ENCODE measurements at regions not wholly inside any gene's neighbourhood (a gene's known extent, or its start where the extent isn't known, plus 50 kb on each side); places are given as distances from the start of the nearest gene placed in this dataset.

- H3K9me2 ChIP-seq (ENCODE audit: low read depth, low read length) = no peaks in the 10 kb centered on the region
- no peaks in the 10 kb centered on the region for H4K20me1 ChIP-seq (ENCODE audit: insufficient read depth, low read length)
- H3K4me3 ChIP-seq (ENCODE audit: low read depth, low read length, poor library complexity, severe bottlenecking) = no peak overlapping the region
- no peak overlapping the region for H3K9ac ChIP-seq (ENCODE audit: low read length)
- no peaks in the 10 kb centered on the region for H3K27me3 ChIP-seq (ENCODE audit: insufficient read depth, low read length)
- no peaks in the 10 kb centered on the region for H3F3A ChIP-seq (ENCODE audit: insufficient read depth, low read length)
- TF ChIP-seq CTCF (IDR thresholded peaks at IDR 0.05; ENCODE audit: low read length) = no peak
- no peak for TF ChIP-seq EZH2 (IDR thresholded peaks at IDR 0.05; ENCODE audit: borderline replicate concordance, low read length)
- H3K27ac ChIP-seq (ENCODE audit: low read depth, low read length, poor library complexity, severe bottlenecking) = no peak overlapping the region
- no peak overlapping the region for H2AFZ ChIP-seq (ENCODE audit: low read length)
- no peaks in the 10 kb centered on the region for H3K36me3 ChIP-seq (ENCODE audit: insufficient read depth, low read length)
- no peaks in the 10 kb centered on the region for H3K4me1 ChIP-seq (ENCODE audit: insufficient read depth, low read length, severe bottlenecking)
- H3K4me2 ChIP-seq (ENCODE audit: low read length) = no peak overlapping the region
- H3K9me3 ChIP-seq (ENCODE audit: low read length) = no peaks in the 10 kb centered on the region
- H3K79me2 ChIP-seq (ENCODE audit: insufficient read depth, low read length) = no peaks in the 10 kb centered on the region
Measured at GRCh38 chr6:4692664-4693063, 83.5 kb upstream of the CDYL start.

DNA sequence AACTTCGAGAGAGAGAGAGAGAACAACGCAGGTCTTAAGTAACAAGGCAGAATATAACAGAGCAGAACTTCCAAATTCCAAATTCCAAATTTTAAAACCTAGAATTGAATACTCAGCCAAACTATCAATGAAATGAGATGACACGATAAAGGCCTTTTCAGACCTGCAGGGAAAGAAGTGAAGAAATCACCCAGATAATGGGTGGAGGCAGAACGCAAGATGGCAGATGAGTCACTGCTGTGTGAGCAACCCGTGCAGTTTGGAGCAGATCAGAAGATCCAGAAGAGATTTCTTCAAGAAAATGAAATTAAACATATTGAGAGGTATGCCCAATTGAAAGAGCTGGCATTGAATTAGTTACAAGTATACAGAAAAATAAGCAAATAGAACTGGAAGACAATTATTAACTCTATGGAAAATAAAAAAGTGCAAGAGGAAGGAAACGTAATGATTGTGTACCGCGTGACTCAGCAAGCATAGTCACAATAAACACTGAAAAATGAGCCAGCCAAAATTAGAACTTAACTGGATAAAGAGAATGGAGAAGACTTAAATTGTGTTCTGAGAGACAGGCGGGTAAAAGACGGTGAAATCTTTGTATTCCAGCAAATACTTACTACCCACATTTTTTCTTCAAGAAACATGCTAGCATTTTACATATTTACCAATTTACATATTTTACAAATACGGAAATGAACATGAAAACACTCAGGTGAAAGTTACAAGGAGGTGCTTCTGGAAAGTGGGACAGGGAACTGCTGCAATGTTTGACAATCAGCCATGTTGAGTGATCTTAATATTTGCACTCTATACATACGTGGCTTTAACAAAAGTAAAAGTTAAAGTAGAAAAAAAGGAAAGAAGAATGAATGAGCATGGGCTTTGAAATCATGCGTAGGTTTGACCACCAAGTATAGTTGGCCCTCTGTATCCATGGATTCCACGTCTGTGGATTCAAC, 87.9 kb upstream of the CDYL start:
- H3K4me3 ChIP-seq (ENCODE audit: low read depth, low read length, poor library complexity, severe bottlenecking) = no peak overlapping the region

GRCh38 chr6:4687656-4687988, 88.6 kb upstream of the CDYL start:
- H3K4me1 ChIP-seq (ENCODE audit: insufficient read depth, low read length, severe bottlenecking) = no peaks in the 10 kb centered on the region
- no peak overlapping the region for H3K9ac ChIP-seq (ENCODE audit: low read length)
- H3F3A ChIP-seq (ENCODE audit: insufficient read depth, low read length) = no peaks in the 10 kb centered on the region
- H3K79me2 ChIP-seq (ENCODE audit: insufficient read depth, low read length) = no peaks in the 10 kb centered on the region
- no peak overlapping the region for H2AFZ ChIP-seq (ENCODE audit: low read length)
- no peaks in the 10 kb centered on the region for H3K9me2 ChIP-seq (ENCODE audit: low read depth, low read length)
- H4K20me1 ChIP-seq (ENCODE audit: insufficient read depth, low read length) = no peaks in the 10 kb centered on the region
- no peaks in the 10 kb centered on the region for H3K9me3 ChIP-seq (ENCODE audit: low read length)
- H3K4me2 ChIP-seq (ENCODE audit: low read length) = no peak overlapping the region
- H3K27me3 ChIP-seq (ENCODE audit: insufficient read depth, low read length) = 0 out of 2 replicates have a peak, but pooled peaks cover 5% of the 10 kb centered on the region
- H3K36me3 ChIP-seq (ENCODE audit: insufficient read depth, low read length) = no peaks in the 10 kb centered on the region
- no peak overlapping the region for H3K27ac ChIP-seq (ENCODE audit: low read depth, low read length, poor library complexity, severe bottlenecking)
- no peak overlapping the region for H3K4me3 ChIP-seq (ENCODE audit: low read depth, low read length, poor library complexity, severe bottlenecking)
- TF ChIP-seq EZH2 (IDR thresholded peaks at IDR 0.05; ENCODE audit: borderline replicate concordance, low read length) = no peak
- TF ChIP-seq CTCF (IDR thresholded peaks at IDR 0.05; ENCODE audit: low read length) = no peak

More for the DNA sequence above, 87.9 kb upstream of the CDYL start:
- no peaks in the 10 kb centered on the region for H4K20me1 ChIP-seq (ENCODE audit: insufficient read depth, low read length)
- H3K9me2 ChIP-seq (ENCODE audit: low read depth, low read length) = no peaks in the 10 kb centered on the region
- no peak overlapping the region for H3K4me2 ChIP-seq (ENCODE audit: low read length)
- no peaks in the 10 kb centered on the region for H3K36me3 ChIP-seq (ENCODE audit: insufficient read depth, low read length)
- 0 out of 2 replicates have a peak, but pooled peaks cover 5% of the 10 kb centered on the region for H3K27me3 ChIP-seq (ENCODE audit: insufficient read depth, low read length)
- H3K9ac ChIP-seq (ENCODE audit: low read length) = no peak overlapping the region
- no peaks in the 10 kb centered on the region for H3F3A ChIP-seq (ENCODE audit: insufficient read depth, low read length)
- no peak overlapping the region for H3K27ac ChIP-seq (ENCODE audit: low read depth, low read length, poor library complexity, severe bottlenecking)
- no peaks in the 10 kb centered on the region for H3K79me2 ChIP-seq (ENCODE audit: insufficient read depth, low read length)
- no peaks in the 10 kb centered on the region for H3K4me1 ChIP-seq (ENCODE audit: insufficient read depth, low read length, severe bottlenecking)
- H3K9me3 ChIP-seq (ENCODE audit: low read length) = no peaks in the 10 kb centered on the region
- no peak overlapping the region for H2AFZ ChIP-seq (ENCODE audit: low read length)
- TF ChIP-seq CTCF (IDR thresholded peaks at IDR 0.05; ENCODE audit: low read length) (no peak), EZH2 (IDR thresholded peaks at IDR 0.05; ENCODE audit: borderline replicate concordance, low read length) (no peak)

All from OCI-LY1 (cell line).